Smooth muscle cell (in vitro differentiated cells): ENCODE measurements at regions not wholly inside any gene's neighbourhood (a gene's known extent, or its start where the extent isn't known, plus 50 kb on each side); places are given as distances from the start of the nearest gene placed in this dataset.

Experiments used
- DNase-seq: peaks from one replicate; lab custom pipeline; 2025; ENCODE audit not compliant: unreplicated experiment; lab: John Stamatoyannopoulos, UW
- H2AFZ ChIP-seq: fragments of 200-600 bp; sonication (generic); 2 replicates; pipeline ENCODE4 v1.6.0; 2016; ENCODE audit warnings: antibody characterized with exemption, low read depth, mild to moderate bottlenecking
- H3F3A ChIP-seq: fragments of 200-600 bp; sonication (generic); 2 replicates; pipeline ENCODE4 v1.6.0; 2017; ENCODE audit warnings: antibody characterized with exemption, low read depth
- H3K27ac ChIP-seq: fragments of 200-600 bp; sonication (generic); 2 replicates; pipeline ENCODE4 v1.5.1; 2016; ENCODE audit warnings: low read depth, mild to moderate bottlenecking
- H3K27me3 ChIP-seq: fragments of 200-600 bp; sonication (generic); 2 replicates; pipeline ENCODE4 v1.6.1; 2016; ENCODE audit warnings: low read depth, mild to moderate bottlenecking
- H3K36me3 ChIP-seq: fragments of 200-600 bp; sonication (generic); 2 replicates; pipeline ENCODE4 v1.5.1; 2016; ENCODE audit warnings: low read depth
- H3K4me1 ChIP-seq: fragments of 200-600 bp; sonication (generic); 2 replicates; pipeline ENCODE4 v1.5.1; 2016; ENCODE audit warnings: low read depth
- H3K4me2 ChIP-seq: fragments of 200-600 bp; sonication (generic); 2 replicates; pipeline ENCODE4 v1.6.0; 2016; ENCODE audit warnings: mild to moderate bottlenecking
- H3K4me3 ChIP-seq: fragments of 200-600 bp; sonication (generic); 2 replicates; pipeline ENCODE4 v1.5.1; 2016; ENCODE audit warnings: mild to moderate bottlenecking
- H3K79me2 ChIP-seq: fragments of 200-600 bp; sonication (generic); 2 replicates; pipeline ENCODE4 v1.6.0; 2016; ENCODE audit warnings: low read depth, mild to moderate bottlenecking
- H3K9ac ChIP-seq: fragments of 200-600 bp; sonication (generic); 2 replicates; pipeline ENCODE4 v1.6.0; 2016; ENCODE audit warnings: low read depth
- H3K9me3 ChIP-seq: fragments of 200-600 bp; sonication (generic); replicated peaks from 2 replicates; pipeline ENCODE4 v1.5.1; 2016; ENCODE audit warnings: low read depth
- H4K20me1 ChIP-seq: fragments of 200-600 bp; sonication (generic); 2 replicates; pipeline ENCODE4 v1.6.0; 2016; ENCODE audit warnings: low read depth
- CTCF ChIP-seq: fragments of 200-600 bp; sonication (generic); IDR thresholded peaks from 2 replicates; pipeline ENCODE4 v1.5.1; 2017; ENCODE audit warnings: borderline replicate concordance, mild to moderate bottlenecking, antibody characterized with exemption; ENCODE audit not compliant: insufficient read depth, poor library complexity, severe bottlenecking
- WGBS: methylation state at CpG from one replicate; pipeline ENCODE4 v1.1.7; 2016; ENCODE audit warnings: low lambda C conversion rate; 5-methylcytosine and 5-hydroxymethylcytosine counted together

DNA sequence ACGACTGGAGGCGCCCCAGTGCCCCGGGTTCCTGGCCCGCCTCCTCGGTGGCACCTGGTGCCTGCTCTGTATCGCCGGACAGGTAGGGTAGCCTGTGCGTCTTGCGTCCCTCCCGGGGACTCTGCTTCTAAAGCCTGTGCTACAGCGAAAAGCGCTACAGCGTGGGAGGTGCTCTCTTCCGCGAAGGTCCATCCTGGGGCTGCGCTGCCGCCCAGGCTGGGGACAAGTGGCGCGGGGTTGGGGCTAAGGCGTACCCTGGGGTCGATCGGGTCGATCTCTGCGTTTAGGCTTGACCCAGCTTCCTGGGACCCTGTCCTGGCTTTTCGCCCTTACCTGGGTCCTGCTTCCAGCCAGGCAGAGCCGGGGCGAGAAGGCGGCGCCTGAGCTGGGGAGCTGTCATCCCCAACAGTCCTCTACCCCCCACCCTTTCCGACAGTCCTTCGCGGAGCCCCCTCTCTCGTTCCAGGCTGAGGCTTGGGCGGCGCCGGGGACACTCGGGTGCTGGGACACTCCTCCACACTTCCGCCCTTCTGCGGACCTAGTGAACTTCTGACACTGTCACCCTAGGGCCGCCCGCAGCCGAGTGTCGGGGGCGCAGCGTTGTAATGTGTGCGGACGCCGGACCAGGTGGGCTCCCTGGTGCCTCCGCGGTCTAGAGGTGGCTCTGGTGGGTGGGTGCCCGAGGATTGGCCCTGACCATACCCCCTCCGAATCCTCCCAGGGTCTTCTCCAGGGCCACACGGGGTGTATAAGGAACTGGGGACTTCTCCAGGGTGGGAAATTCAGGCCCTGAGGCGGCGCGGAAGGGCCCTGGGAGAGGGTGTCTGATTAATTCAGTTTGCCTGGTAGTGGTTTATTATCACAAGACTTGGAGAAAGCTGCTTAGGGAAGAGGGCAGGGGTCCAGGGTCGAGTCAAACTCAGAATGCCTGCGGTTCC is 328.2 kb downstream of the SH3GL2 start:
- H4K20me1 ChIP-seq: no peaks in the 10 kb centered on the region
- H3K4me3 ChIP-seq: peak overlapping the region; percentile 44
- H3K4me2 ChIP-seq: peak overlapping the region; percentile 83
- H3K9ac ChIP-seq: no peak overlapping the region
- H3K36me3 ChIP-seq: no peaks in the 10 kb centered on the region
- H3K27me3 ChIP-seq: peaks cover 74% of the 10 kb centered on the region
- H3F3A ChIP-seq: no peaks in the 10 kb centered on the region
- no peak overlapping the region for H3K27ac ChIP-seq
- 10% methylated on average over 58 of the region's 58 CpGs for WGBS
- no peak for DNase-seq
- H3K4me1 ChIP-seq: peaks cover 8% of the 10 kb centered on the region
- H3K79me2 ChIP-seq: no peaks in the 10 kb centered on the region
- no peaks in the 10 kb centered on the region for H3K9me3 ChIP-seq
- H2AFZ ChIP-seq: no peak overlapping the region
- no peak for TF ChIP-seq CTCF

DNA sequence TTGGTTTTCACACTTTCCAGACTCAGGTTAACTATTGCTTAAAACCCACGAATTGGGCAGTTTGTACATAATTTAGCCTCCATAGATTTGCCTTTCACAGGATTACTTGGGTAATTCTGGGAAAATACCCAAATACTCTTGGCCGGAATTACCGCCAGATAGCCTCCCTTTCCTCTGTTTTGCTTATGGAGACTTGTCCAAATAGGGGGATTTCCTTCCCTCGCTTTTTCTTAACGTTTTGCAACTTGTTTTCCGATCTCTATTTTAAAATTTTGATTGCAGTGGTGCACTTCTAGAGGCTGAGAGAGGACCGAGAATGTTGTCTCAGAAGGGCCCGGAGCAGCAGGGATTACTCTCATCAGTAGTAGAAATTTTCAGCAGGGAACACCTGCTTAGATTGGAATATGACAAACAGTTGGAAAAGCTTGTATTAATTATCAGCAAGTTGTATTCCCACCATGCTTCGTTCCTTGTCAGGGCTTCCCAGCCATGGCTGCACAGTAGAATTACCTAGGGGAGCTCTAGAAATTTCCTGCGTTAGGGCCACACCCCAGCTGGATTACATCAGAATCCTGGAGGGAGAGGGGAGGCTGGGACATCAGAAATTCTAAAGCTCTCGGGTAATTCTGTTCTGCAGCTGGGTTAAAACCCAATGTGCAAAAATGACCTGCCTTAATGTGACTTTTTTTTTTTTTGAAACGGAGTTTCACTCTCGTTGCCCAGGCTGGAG is 329.1 kb downstream of the SH3GL2 start:
- peaks cover 66% of the 10 kb centered on the region for H3K27me3 ChIP-seq
- TF ChIP-seq CTCF: no peak
- H3F3A ChIP-seq: no peaks in the 10 kb centered on the region
- H4K20me1 ChIP-seq: no peaks in the 10 kb centered on the region
- no peak overlapping the region for H3K4me2 ChIP-seq
- H3K4me3 ChIP-seq: no peak overlapping the region
- H3K79me2 ChIP-seq: no peaks in the 10 kb centered on the region
- no peak overlapping the region for H3K27ac ChIP-seq
- no peak overlapping the region for H2AFZ ChIP-seq
- H3K36me3 ChIP-seq: no peaks in the 10 kb centered on the region
- H3K9ac ChIP-seq: no peak overlapping the region
- peaks cover 8% of the 10 kb centered on the region for H3K4me1 ChIP-seq
- 81% methylated on average over 13 of the region's 13 CpGs for WGBS
- DNase-seq: no peak
- H3K9me3 ChIP-seq: no peaks in the 10 kb centered on the region

DNA sequence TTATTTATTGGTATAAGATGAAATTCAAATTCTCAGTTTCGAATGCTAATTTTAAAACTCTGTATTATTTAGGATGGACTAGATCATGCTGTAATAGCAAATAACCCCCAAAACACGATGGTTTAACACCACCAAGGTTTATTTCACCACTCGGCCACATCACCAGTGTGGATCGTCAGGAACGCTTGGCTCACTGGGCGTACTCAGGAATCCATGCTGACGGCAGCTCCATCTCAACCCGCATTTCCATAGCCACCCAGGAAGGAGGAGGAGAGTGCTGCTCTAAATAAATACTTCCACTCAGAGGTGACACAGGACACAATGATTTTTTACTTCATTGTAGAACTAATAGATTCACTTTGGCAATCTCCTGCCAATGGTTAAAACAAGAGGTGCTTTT is 347.4 kb downstream of the SH3GL2 start:
- Histone ChIP-seq H3K4me1 (peaks cover 6% of the 10 kb centered on the region), H3K79me2 (no peaks in the 10 kb centered on the region), H3K9me3 (no peaks in the 10 kb centered on the region), H3K36me3 (no peaks in the 10 kb centered on the region), H3K27ac (no peak overlapping the region), H3K9ac (no peak overlapping the region), H3K4me2 (no peak overlapping the region), H3K27me3 (peaks cover 3% of the 10 kb centered on the region), H2AFZ (no peak overlapping the region), H4K20me1 (no peaks in the 10 kb centered on the region), H3F3A (no peaks in the 10 kb centered on the region), H3K4me3 (no peak overlapping the region)
- 88% methylated on average over 8 of the region's 8 CpGs for WGBS
- TF ChIP-seq CTCF: no peak
- DNase-seq: no peak
